NCI-H446 treated with DMSO at 0.1 percent for 48 hours (cell line): ENCODE measurements at regions not wholly inside any gene's neighbourhood (a gene's known extent, or its start where the extent isn't known, plus 50 kb on each side); places are given as distances from the start of the nearest gene placed in this dataset.

Source experiments
- DNase-seq: peaks from one replicate; lab custom pipeline; 2025; lab: John Stamatoyannopoulos, UW

DNA sequence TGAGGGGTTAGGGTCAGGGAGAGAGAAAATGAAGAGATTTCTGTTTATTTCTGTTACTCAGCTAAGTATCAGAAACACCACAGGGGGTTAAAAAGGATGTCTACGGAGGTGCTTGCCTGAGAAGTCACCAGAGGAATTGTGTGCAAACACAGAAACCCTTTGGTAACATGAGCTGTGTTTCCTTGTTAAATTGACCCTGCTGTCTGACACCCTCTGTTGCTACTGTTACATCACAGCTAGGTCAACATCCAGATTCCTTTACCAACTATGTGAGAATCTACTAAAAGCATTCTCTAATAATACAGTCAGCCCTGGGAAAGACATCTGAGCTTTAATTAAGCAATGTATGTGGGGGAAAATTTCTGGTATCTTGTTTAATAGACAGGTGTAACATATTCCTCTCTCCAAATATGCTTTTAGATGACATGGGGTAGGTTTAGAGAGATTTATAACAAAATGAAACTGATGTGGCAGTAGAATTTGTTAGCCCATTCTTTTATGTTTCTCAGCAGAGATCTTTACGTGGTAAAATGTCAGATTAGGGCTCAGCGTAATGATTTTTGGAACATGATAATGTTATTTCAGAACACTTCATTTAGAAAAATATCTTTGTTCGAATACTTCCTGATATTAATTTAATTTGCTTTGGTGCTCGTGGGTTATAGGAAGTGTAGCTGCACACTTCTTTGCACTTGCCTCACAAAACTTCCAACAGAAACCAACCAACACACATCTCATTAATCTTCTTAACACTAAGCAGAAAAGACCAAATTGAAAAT lies 168.0 kb upstream of the AHR start:
- no peak for DNase-seq

DNA sequence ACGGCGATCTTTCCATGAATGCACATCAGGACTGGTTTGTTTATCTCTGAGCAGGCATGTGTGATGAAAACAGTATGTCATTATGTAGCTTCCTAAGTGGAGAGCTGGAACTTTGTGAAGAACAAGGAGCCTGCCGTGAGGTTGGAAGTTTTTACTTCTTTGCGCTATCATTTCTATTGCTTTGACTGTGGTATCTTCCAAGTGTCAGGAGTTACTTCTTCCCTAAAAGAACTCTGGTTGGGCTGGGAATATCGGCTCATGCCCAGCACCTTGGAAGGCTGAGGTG lies 167.4 kb upstream of the AHR start:
- no peak for DNase-seq

DNA sequence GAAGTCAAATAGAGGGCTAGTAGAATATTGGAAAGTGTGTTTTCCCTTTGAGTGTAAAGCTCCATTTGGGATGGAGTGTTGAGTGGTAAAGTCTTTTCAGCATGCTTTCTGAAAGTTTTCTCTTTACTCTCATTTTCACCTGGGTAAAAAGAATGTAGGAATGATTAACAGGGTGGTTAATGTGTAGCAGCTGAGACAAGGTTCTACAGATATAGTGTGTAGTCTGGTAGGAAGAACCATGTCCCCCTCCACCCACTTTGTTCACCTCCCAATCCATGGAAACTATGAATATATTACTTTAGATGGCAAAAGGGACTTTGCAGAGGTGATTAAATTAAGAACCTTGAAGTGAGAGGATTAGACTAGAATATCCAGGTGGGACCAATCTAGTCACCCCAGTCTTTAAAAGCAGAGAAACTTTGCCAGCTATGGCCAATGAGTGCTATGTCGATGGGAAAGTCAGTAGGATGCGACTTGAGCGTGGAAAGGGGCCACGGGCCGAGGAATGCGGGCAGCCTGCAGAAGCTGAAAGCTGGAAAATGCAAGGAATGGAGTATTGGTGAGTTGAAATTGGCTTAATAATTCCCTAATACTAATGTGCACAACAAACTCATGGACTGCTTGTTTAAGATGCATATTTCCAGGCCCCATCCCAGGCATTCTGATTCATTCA lies 166.3 kb upstream of the AHR start:
- DNase-seq = no peak

DNA sequence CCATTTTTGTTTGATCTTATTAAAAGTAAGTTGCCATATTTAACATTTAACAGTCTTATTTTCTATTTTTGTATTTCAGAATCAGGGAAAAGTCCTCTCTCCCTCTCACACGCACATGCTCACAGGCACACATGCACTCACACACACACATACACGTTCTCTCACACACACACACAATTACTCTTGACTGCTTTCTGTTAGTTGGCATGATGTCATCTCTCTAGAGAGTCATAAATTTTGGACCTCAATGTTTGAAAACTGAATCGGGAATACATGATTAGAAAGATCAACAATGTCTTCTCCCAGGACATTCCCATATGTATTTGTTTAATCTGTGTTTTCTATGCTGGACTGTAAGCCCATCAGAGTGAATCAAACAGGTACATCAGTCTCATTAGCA lies 165.7 kb upstream of the AHR start:
- no peak for DNase-seq

DNA sequence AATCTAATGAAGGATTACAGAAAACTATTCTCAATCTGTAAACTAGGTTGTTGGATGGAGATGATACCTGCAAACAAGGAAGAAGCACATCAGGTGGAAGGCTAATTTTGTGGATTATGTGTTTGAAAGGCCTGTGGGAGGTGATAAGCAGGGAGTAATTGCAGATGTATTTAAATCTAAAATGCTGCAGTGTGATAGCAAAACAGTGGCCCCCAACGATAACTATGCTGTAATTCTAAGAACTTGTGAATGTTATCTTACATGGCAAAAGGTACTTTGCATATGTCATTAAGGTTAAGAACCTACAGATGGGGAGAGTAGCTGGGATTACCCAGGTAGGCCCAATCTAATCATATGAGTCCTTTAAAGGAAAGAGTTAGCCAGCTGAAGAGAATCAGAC lies 164.5 kb upstream of the AHR start:
- no peak for DNase-seq

DNA sequence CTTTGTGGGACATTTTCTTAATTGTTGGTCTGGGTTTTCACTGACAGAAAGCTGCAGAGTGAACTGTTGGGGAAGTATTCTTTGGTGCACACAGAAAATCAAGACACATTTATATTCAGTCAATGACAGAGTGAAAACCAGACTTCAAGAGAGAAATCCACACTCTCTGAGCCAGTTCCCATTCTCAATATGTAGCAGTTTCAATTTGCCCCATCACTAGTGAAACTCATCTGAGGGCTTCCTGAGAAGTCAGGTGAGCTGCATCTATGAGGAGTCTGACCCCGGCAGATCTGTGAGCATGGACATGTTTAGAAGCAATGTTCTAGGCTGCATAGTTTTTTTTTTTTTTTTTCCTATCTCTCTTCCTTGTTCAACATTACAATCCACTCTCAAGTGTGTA lies 163.7 kb upstream of the AHR start:
- DNase-seq = no peak

DNA sequence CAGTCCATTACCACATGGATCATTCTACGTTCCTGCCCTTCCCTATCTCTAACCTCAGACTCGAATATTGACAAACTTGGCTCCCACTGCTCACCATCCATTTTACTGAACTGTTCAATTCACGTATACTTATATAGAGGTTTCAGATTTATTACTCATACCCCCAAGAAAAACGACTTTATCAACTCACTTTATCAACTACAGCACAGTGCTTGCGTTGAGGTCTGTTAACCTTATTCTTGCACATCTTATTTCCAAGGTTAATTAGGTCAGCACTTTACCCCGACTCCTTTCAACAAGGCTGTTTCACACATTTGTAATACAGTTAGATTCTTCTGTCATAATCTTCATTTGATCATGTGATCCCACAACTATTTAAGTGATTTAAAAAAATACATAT lies 162.3 kb upstream of the AHR start:
- DNase-seq = no peak

DNA sequence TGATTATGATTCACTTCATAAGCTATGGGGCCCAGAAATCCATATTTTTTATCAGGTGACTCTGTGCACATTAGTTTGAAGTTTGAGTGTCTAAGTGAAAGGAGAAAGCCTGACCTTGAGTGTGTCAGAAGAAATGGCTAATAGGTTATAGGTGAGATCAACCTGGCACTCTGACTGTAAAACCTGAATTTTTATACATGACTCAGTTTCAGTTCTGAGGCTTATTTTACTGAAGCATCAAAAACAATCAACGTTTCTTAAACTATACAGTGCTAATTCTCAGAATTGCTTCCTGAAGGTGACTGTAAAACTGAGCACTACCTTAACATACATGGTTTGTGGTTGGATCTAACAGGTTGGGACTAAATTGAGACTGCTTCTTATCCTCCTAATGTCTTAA lies 159.4 kb upstream of the AHR start:
- DNase-seq = no peak

DNA sequence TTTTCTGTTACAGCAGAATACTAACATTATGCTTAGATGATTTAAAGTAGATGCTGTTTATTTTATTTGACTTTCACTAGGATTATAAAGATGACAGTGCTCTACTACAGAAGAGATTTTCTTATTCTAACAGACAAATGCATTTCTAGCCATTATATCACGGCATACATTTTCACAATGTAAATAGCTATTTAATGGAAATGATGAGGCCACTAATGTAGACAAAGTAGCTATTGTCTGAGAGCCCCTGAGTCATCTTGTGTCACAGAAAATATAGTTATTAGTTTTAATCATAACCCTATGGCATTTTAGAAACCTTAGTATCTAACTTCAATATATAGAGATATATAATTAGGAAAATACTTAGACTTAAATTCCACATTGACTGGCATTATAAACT lies 158.0 kb upstream of the AHR start:
- DNase-seq = no peak

DNA sequence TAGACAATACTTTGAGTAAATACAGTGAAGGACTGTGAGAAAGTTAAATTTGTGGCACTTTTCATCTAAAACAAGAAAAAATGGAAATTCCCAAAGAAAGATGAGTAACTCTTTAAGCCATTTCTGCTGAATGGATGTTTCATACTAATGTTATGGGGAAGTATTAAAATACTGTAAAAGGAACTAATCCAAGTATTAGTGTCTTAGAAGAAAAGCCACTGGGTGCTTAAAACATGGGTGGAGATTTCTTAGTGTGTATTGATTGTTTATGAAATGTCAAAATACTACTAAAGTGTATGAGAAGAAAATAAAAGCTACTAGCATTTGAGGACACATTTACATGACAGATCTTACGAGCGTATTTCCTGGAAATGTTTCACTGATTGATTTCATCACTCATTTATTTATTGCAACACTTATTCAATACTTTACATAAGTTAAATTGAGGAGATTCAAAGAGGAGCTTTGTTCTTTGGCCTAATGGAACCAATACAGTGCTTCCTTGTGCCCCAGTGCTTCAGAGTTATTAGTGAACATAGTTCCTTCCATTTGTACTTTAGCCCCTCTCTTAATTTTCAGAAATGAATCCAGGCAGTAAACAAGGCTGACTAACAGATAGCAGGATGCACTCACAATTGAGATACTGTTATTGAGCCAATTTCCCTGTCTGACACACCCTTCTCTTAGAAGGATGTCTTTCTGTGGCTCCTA lies 155.5 kb upstream of the AHR start:
- DNase-seq = no peak

DNA sequence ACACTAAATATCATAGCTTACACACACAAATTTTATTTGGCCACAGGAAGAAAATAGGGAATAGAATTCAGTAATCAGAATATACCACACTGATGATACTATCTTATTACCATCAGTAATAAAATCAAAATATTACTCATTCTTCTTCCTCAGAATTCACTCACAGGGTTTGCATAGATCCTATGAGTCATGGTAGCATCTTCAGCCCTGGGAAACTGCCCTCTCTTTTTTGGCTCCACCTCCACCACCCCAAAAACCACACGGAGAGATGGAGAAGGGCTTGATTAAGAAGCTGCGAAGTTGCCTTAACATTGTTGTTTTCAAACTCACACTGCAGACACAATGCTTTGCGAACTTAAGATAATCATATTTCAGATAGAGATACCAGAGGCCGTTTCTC lies 154.1 kb upstream of the AHR start:
- no peak for DNase-seq

DNA sequence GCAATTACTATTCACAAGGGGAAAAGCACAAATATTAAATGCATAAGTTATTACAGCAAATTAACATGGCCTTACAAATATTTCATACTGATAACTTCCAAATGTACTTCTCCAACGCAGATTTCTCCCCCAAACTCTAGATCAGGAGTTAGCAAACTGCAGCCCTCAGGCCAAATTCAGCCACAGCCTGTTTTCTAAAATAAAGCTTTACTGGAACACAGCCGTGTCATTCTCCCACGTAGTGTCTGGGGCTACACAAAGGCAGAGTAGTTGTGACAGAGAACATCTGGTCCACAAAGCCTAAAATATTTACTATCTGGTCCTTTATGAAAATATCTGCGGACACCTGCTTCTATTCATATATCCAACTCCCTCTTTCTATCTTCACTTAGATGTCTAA lies 151.8 kb upstream of the AHR start:
- no peak for DNase-seq

DNA sequence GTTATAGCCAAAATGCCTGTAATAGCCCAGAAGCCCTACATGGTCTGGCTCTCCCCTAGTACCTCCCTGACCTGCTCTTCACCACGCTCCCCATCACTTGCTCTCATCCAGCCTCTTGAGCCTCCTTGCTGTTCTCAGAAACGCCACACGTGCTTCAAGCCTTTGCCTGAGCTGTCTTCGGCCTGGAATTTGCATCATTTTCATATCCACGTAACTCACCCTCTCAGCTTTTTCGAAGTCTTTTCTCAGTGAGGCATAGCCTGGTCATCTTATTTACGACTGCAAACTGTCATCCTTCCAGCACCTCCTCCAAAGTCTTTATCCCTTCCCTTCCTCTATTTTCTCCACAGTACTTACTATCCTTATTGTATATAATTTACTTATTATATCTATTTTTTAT lies 151.0 kb upstream of the AHR start:
- no peak for DNase-seq

DNA sequence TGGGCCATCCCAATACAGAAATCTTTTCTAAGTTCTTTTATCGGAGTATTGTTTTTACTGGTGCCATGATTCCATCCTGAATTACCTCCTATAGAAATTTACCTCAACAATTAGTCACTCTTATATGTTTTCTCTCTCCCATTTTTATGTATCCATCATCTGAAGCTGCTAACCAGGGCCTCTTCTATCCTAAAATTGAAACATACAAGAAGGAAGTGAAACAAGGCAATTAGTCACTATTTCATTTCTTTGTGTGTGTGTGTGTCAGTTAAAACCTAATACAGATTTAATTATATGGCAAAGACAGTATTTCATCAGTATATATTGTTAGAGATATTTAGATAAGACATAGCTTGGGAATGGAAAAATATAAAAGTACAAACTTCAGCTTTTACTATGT lies 148.4 kb upstream of the AHR start:
- no peak for DNase-seq

DNA sequence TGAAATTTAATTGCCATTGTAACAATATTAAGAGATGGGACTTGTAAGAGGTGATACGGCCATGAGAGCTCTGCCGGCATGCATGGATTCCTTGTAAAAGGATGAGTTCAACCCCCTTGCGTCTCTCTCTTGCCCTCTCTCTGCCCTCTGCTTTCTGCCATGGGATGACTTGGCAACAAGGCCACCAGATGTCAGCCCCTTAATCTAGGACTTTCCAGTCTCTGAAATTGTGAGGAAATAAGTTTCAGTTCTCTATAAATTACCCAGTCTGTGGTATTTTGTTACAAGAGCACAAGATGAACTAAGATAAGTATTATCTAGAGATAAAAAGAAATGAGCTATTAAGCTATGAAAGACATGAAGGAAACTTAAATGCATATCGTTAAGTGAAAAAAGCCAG lies 145.7 kb upstream of the AHR start:
- no peak for DNase-seq

DNA sequence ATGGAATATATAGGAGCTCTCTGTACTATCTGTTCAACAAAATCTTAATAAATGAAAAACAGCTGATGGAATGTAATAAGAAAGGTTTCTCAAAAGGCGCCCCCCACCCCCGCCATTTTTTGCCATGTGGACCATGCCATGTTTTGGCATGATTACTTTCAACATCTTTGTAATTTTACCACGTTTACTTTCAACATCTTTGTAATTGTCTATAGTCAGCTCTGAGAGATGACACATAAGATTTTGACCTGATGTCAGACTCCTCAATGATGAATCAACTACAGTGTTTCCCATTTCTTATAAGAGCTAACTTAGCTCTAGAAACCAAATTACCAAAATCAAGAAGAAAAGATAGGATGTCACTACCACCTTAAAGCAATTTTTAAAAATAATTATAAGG lies 144.9 kb upstream of the AHR start:
- no peak for DNase-seq

DNA sequence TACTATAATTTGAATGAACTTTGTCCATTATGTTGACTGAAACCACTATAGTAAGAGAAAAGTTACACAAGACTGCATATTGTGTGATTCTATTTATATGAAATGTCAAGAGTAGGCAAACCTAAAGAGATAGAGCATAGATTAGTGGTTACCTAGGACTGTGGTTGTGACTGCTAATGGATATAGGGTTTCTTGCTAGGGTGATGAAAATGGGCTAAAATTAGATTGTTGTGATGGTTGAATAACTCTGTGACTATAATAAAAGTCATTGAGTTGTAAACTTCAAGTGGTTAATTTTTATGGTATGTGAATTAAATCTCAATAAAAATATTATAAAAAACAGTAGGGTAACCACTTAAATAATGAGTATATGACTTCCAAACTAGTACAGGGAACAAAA lies 142.9 kb upstream of the AHR start:
- no peak for DNase-seq

DNA sequence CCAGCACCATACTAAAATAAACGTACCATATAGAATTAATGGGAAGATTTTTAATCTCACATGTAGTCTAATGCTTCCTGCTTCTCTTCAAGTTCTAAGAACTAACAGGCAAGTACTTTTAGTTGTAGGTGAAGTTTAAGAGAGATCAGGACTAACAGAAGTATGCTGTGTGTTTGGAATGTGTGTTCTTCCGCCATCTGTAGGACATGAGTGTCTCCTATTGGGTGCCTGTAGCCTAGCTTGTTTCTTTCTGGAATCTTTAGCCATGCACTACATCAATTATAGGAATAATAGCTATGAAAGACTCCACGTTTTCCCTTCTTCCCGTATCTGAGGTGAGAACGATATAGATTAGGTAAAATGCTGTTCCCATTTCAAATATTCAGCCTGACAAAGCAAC lies 140.2 kb upstream of the AHR start:
- no peak for DNase-seq

DNA sequence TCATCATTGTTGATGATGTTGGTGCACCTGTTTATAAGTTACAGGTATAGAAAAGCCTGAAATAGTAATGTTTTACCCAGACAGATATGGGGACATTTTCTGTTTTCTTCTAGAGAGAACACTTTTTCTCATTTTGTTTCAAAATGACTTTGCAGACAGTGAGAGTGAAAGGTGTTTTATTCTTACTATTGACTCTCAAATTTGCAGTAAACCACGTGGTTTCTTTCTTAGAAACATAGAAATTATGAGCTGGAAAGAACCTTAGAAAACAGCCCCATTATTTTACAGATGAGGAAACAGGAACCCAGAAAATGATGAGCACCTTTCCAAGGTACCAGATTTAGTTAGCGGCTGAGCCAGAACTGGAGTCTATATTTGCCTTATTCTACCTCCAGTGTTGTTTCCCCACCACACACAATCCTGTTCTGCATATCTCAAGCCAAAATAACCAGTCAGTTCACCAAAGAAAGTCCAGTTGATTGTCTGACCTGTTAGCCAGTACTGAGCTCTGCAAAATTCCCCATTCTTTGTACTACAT lies 138.9 kb upstream of the AHR start:
- no peak for DNase-seq

DNA sequence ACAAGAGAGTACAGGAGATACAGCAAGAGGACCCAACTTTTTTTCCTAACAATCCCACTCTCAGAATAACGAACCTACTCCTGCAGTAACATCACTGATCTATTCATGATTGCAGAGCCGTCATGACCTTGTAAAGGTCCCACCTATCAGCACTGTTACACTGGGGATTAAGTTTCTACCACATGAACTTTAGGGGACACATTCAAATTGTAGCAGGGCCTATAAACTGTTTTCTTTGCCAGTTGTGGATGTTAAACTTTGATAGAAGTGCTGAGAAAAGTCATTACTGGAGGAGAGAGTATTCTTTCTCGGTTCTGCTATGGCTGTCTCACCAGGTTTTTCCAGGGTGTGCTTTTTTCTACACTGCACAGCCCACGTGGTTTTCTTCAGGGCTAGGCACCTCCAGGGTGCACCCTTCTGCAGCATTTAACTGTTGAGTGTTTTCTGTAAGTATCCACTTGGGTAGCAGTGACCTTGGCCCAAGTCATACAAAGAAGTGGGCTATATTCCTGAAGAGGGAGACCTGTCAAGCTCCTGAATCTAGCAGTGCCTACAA lies 131.6 kb upstream of the AHR start:
- DNase-seq = no peak

DNA sequence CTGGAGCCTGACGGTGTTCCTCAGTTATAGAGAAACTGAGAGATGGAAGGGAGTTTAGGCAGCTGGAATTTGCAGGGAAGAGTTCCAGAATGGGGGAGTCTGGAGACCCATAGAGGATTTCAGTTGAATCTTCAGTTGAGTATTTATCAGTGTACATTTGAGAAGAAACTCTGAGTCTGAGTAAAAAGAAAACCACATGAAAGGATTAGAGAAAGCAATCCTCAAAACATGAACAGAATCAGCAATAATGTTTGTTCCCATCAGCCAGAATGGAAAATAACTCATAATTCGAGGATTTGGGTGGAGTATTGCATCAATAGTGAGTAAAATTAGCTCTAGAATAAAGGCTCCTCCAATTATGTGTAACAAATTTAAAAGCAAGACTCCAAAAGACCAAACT lies 130.0 kb upstream of the AHR start:
- DNase-seq = no peak

DNA sequence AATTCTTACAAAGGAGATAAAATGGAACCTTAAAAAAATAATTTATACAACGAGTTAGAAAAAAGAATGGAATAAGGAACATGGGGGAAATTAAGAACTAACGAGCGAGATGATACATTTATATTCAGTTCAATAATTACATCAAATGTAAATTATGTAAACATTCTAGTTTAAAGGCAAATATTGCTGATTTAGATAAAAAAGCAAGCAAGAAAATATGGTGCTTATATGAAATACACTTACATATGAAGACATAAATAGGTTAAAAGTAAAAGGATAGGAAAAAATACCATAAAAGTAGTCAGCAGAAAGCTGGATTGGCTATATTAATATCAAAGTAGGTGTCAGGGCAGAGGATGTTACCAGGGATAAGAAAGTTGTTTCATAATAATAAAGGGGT lies 127.0 kb upstream of the AHR start:
- DNase-seq = no peak

DNA sequence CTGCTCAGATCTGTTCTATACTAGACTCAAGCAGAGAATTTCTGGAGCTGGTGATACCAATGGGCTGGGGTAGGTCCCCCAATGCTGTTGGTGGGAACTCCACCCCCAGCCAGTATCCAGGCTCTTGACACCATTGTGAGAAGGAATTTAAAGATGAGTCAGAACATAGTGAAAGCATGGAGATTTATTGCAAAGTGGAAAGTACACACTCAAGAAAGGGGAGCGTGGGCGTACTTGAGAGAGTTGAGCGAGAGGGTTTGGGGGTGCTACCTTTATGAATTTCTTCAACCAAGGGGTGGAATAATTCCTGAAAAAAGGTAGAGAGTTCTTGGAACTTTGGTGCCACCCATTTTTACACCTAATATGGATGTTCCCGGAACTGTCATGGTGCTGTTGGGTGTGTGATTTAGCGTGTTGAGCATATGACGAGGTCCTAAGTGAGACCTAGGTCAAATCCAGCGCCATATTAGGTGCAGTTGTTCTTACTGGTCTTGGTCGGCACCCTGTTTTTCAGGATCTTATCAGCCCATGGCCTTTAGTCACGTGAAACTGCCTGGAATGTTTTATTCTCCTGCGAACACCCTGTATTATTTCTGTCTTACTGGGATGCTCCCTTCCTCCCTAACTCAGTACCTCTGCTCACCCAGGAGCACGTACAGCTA lies 122.0 kb upstream of the AHR start:
- DNase-seq = no peak
